ENCODE measurements at regions not wholly inside any gene's neighbourhood (a gene's known extent, or its start where the extent isn't known, plus 50 kb on each side); places are given as distances from the start of the nearest gene placed in this dataset.

DNA sequence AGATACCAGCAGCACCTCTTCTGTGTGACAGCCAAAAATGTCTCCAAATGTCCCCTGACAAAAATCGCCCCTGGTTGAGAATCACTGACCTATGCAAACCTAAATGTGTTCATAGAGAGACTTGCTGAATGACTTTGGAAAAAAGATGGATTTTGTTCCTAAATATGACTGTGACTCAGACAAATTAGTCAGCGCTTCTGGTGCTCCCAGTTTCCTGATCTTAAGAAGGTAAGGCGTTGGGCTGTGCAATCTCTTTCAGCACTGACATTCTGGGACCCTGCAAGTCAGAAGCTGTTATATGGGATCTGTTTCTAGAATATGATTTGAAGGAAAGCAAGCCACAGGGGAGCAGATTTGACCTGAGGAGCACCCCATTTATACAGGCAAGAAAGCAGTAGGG lies 90.6 kb upstream of the PWP1 start:
- Histone ChIP-seq H3K36me3 (replicated peaks in 1 of 2; ENCODE audit: insufficient read depth in 1 of 2, low read depth in 2 of 2) (no peaks in the 10 kb centered on the region), H3K4me3 (no peak overlapping the region), H3K27ac (no peak overlapping the region), H3K4me1 (no peaks in the 10 kb centered on the region), H3K27me3 (no peaks in the 10 kb centered on the region), H3K9me3 (peaks cover 0 to 5% (median 0%) of the 10 kb centered on the region in 3 donors)
- ATAC-seq = no peak
- DNase-seq = no peak
- intact Hi-C loops (cut with DNase I) = no loop called here
- no peak for TF ChIP-seq POLR2A (IDR thresholded peaks at IDR 0.05)
- TF ChIP-seq, protein P1, sequence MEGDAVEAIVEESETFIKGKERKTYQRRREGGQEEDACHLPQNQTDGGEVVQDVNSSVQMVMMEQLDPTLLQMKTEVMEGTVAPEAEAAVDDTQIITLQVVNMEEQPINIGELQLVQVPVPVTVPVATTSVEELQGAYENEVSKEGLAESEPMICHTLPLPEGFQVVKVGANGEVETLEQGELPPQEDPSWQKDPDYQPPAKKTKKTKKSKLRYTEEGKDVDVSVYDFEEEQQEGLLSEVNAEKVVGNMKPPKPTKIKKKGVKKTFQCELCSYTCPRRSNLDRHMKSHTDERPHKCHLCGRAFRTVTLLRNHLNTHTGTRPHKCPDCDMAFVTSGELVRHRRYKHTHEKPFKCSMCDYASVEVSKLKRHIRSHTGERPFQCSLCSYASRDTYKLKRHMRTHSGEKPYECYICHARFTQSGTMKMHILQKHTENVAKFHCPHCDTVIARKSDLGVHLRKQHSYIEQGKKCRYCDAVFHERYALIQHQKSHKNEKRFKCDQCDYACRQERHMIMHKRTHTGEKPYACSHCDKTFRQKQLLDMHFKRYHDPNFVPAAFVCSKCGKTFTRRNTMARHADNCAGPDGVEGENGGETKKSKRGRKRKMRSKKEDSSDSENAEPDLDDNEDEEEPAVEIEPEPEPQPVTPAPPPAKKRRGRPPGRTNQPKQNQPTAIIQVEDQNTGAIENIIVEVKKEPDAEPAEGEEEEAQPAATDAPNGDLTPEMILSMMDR (IDR thresholded peaks at IDR 0.05) = no peak
- WGBS, 2 donors = 74 to 88% methylated on average over 3 of the region's 3 CpGs

DNA sequence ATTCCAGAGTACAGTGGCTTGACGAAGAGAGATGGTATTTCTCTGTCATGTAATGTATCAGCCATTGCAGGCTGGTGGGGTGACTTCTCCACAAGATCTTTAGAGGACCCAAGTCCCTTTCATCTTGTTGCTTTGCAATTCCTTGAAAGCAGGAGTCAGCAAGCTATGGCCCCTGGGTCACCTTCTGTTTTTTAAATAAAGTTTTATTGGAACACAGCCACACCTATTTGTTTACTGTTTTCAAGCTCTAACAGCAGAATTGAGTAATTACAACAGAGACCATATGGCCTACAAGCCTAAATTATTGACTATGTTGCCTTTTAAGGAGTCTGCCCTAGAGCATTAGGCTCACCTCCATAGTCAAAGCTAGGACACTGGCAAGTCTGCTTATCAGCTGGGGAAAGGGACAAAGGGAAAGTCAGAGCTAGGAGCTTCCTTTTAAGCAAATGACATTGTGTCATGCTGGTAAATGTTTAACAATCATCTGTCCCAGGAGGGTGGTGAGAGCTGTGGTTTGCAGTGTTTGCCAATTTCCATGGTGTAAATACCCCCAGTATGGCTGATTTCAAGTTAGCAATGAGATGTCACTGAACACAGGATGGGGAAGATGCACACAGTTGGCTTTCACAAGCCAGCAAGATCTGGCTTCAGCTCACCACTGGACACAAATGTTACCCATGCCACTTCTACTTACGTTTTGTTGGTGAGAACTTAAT lies 87.7 kb upstream of the PWP1 start:
- H3K36me3 ChIP-seq (replicated peaks in 1 of 2; ENCODE audit: insufficient read depth in 1 of 2, low read depth in 2 of 2) = no peaks in the 10 kb centered on the region
- H3K4me3 ChIP-seq = no peak overlapping the region
- H3K9me3 ChIP-seq = peaks cover 0 to 5% (median 0%) of the 10 kb centered on the region in 3 donors
- 60 to 86% methylated on average over 2 of the region's 2 CpGs for WGBS, 2 donors
- TF ChIP-seq, protein P1 (IDR thresholded peaks at IDR 0.05) = no peak
- TF ChIP-seq POLR2A (IDR thresholded peaks at IDR 0.05) = no peak
- H3K27ac ChIP-seq = no peak overlapping the region
- intact Hi-C loops (cut with DNase I) = no loop called here
- no peaks in the 10 kb centered on the region for H3K4me1 ChIP-seq
- DNase-seq (no peak), ATAC-seq (no peak)
- H3K27me3 ChIP-seq = no peaks in the 10 kb centered on the region

DNA sequence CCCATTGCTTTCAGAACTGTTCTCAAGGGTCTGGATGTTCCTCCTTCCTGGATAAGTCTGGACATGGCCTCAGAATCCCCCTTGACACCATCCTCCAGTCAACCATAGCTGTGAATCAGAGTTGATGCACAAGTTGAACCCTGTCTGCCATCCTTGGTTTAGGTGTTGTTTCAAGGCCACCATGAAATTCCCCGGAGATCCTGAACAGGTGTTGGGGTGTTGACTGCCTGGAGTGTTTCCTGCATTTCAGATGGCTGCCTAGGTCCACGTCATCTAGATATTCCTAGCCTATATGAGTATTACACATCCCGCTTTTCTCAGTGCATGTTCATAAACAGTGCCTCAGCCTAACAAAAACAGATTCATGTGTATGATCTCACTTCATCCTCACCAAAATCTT lies 86.7 kb upstream of the PWP1 start:
- Histone ChIP-seq H3K4me3 (no peak overlapping the region), H3K27ac (no peak overlapping the region), H3K27me3 (no peaks in the 10 kb centered on the region), H3K9me3 (peaks cover 0 to 2% (median 0%) of the 10 kb centered on the region in 3 donors), H3K36me3 (replicated peaks in 1 of 2; ENCODE audit: insufficient read depth in 1 of 2, low read depth in 2 of 2) (no peaks in the 10 kb centered on the region), H3K4me1 (no peaks in the 10 kb centered on the region)
- TF ChIP-seq, protein P1 (IDR thresholded peaks at IDR 0.05) = no peak
- no peak for TF ChIP-seq POLR2A (IDR thresholded peaks at IDR 0.05)
- 64 to 74% methylated on average over 3 of the region's 3 CpGs for WGBS, 2 donors
- ATAC-seq (no peak), DNase-seq (no peak)
- intact Hi-C loops (cut with DNase I) = no loop called here

DNA sequence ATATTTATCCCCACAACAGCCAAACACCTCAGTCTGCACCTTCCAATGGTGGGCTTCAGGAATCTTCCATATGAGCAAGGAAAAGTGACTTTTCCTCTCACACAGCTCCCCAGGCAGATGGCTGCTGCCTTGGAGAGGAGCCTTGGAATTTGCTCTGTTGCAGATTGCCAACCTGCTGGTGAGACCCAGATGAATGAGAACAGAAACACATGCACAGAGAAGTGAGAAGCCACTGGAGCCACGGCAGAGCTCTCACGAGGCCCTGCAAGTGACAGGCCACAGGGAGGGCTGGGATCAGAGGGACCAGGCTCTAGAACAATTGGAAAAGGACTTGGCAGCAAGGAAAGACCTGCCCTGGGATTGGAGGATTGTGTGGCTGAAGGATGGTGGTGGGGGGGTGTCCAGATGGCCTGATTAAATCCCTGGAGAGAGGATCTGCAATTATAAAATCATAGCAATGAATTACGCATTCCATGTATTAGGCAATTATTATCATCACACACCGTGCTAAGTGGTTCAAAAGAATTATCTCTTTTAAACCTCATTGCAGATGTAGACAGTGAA lies 84.9 kb upstream of the PWP1 start:
- H3K27ac ChIP-seq = no peak overlapping the region
- TF ChIP-seq POLR2A (IDR thresholded peaks at IDR 0.05) = no peak
- TF ChIP-seq, protein P1 (IDR thresholded peaks at IDR 0.05) = no peak
- intact Hi-C loops (cut with DNase I) = no loop called here
- H3K36me3 ChIP-seq (replicated peaks in 1 of 2; ENCODE audit: insufficient read depth in 1 of 2, low read depth in 2 of 2) = no peaks in the 10 kb centered on the region
- no peak overlapping the region for H3K4me3 ChIP-seq
- H3K9me3 ChIP-seq = no peaks in the 10 kb centered on the region
- 53 to 60% methylated on average over 4 of the region's 4 CpGs for WGBS, 2 donors
- H3K4me1 ChIP-seq = no peaks in the 10 kb centered on the region
- ATAC-seq (no peak), DNase-seq (no peak)
- no peaks in the 10 kb centered on the region for H3K27me3 ChIP-seq

DNA sequence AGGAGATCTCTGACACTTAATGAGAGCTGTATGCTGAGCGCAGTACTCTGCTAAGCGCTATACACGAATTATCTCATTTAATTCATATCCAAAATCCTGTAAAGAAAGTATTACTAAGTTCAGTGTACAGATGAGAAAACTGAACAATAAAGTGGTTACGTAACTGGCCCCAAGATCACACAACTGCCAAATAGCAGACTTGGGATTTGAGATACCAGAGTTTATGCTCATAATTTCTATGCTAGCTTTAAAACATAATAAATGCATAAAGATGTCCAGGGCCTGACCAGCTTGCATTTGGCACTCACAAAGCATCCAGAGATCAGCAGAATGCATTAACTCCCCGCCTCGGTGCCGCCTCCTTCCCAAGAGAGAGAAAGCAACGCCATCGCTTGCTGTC lies 83.2 kb upstream of the PWP1 start:
- WGBS, 2 donors = 88 to 89% methylated on average over 9 of the region's 9 CpGs
- TF ChIP-seq POLR2A (IDR thresholded peaks at IDR 0.05) = no peak
- TF ChIP-seq, protein P1 (IDR thresholded peaks at IDR 0.05) = no peak
- H3K36me3 ChIP-seq (replicated peaks in 1 of 2; ENCODE audit: insufficient read depth in 1 of 2, low read depth in 2 of 2) = no peaks in the 10 kb centered on the region
- DNase-seq (no peak), ATAC-seq (no peak)
- no peak overlapping the region for H3K4me3 ChIP-seq
- H3K9me3 ChIP-seq = no peaks in the 10 kb centered on the region
- H3K4me1 ChIP-seq = no peaks in the 10 kb centered on the region
- no peak overlapping the region for H3K27ac ChIP-seq
- intact Hi-C loops (cut with DNase I) = no loop called here
- no peaks in the 10 kb centered on the region for H3K27me3 ChIP-seq

Measured in body of pancreas (tissue), 4 donors.